Prostate gland (tissue), 2 donors: ENCODE measurements at regions not wholly inside any gene's neighbourhood (a gene's known extent, or its start where the extent isn't known, plus 50 kb on each side); places are given as distances from the start of the nearest gene placed in this dataset.
"Not testable (repeated sequence)": the region's sequence is repeated elsewhere in the genome, so short reads cannot be mapped to it uniquely, and the experiment has no call there.

Experiments used
- DNase-seq: peaks from one replicate; pipeline ENCODE4 v3.0.0-alpha.2; 2019; ENCODE audit warnings: low spot score
- H3K27ac ChIP-seq, 2 donors: fragments of 200-600 bp; sonication (generic); 2 replicates each; pipeline ENCODE4 v1.5.1; 2017 to 2019
- H3K27me3 ChIP-seq: fragments of 200-600 bp; sonication (generic); replicated peaks from 2 replicates; pipeline ENCODE4 v1.5.1; 2019; ENCODE audit not compliant: insufficient read depth
- H3K36me3 ChIP-seq, 2 donors: fragments of 200-600 bp; sonication (generic); 1 replicate in 1 of 2; 2 replicates in 1 of 2; pipeline versions ENCODE4 v1.5.1 to v1.8.1; 2017 to 2019
- H3K4me1 ChIP-seq: fragments of 200-600 bp; sonication (generic); replicated peaks from 2 replicates; pipeline ENCODE4 v1.5.1; 2019
- H3K4me3 ChIP-seq, 2 donors: fragments of 200-600 bp; sonication (generic); 2 replicates each; pipeline ENCODE4 v1.5.1; 2017 to 2019
- H3K9me3 ChIP-seq: fragments of 200-600 bp; sonication (generic); 2 replicates; pipeline ENCODE4 v1.5.1; 2017
- CTCF ChIP-seq, 4 experiments: fragments of 200-600 bp in 2 of 4; fragments of 450-650 bp in 2 of 4; sonication (generic) in 2 of 4; IDR thresholded peaks; 1 replicate in 3 of 4; 2 replicates in 1 of 4; pipeline ENCODE4 v1.5.1; 2016 to 2019; ENCODE audit warnings: antibody characterized with exemption in 4 of 4, mild to moderate bottlenecking in 2 of 4, moderate library complexity in 2 of 4
- POLR2A ChIP-seq: fragments of 450-650 bp; IDR thresholded peaks from one replicate; pipeline ENCODE4 v1.6.1; 2016; ENCODE audit warnings: antibody characterized with exemption, mild to moderate bottlenecking
- POLR2AphosphoS5 ChIP-seq: sonication (generic); formaldehyde crosslinking; IDR thresholded peaks from one replicate; pipeline ENCODE4 v1.6.1; 2017; ENCODE audit warnings: antibody characterized with exemption
- WGBS: methylation state at CpG from one replicate; pipeline ENCODE4 v1.1.5; 2018; 5-methylcytosine and 5-hydroxymethylcytosine counted together
- intact Hi-C: fragments of 100-400 bp; cut with DNase I; formaldehyde crosslinking; loops from one replicate; pipeline ENCODE4 v1.14.2; 2022

- intact Hi-C loops, result no loop called here
- H3K4me3 ChIP-seq, result no peak overlapping the region
- H3K4me1 ChIP-seq, result no peaks in the 10 kb centered on the region
- 64% methylated on average over 2 of the region's 2 CpGs for WGBS
- DNase-seq, result no peak
- no peaks in the 10 kb centered on the region for H3K9me3 ChIP-seq
- H3K27ac ChIP-seq, result no peak overlapping the region
- TF ChIP-seq POLR2AphosphoS5 (no peak), CTCF (IDR thresholded peaks at IDR 0.05) (no peak), POLR2A (no peak)
- no peaks in the 10 kb centered on the region for H3K36me3 ChIP-seq
- no peaks in the 10 kb centered on the region for H3K27me3 ChIP-seq
These were observed 240.4 kb upstream of the RAI14 start for GRCh38 chr5:34415559-34416198.

- no peak overlapping the region for H3K27ac ChIP-seq
These were observed 239.6 kb upstream of the RAI14 start for GRCh38 chr5:34416501-34417008.

GRCh38 chr5:34420191-34420590, 235.9 kb upstream of the RAI14 start:
- H3K36me3 ChIP-seq, H3K27me3 ChIP-seq, H3K27ac ChIP-seq, H3K4me1 ChIP-seq, H3K4me3 ChIP-seq, intact Hi-C loops, DNase-seq, H3K9me3 ChIP-seq: not testable (repeated sequence)
- WGBS, result 65% methylated on average over 2 of the region's 2 CpGs

More at GRCh38 chr5:34416501-34417008, 239.6 kb upstream of the RAI14 start:
- no peaks in the 10 kb centered on the region for H3K4me1 ChIP-seq
- intact Hi-C loops, result no loop called here
- H3K27me3 ChIP-seq, result no peaks in the 10 kb centered on the region
- TF ChIP-seq POLR2AphosphoS5 (no peak), POLR2A (no peak)
- H3K36me3 ChIP-seq, result no peaks in the 10 kb centered on the region
- H3K4me3 ChIP-seq, result no peak overlapping the region
- no peaks in the 10 kb centered on the region for H3K9me3 ChIP-seq
- no peak for DNase-seq

- H3K27me3 ChIP-seq, result no peaks in the 10 kb centered on the region
- DNase-seq, result no peak
- H3K36me3 ChIP-seq, result no peaks in the 10 kb centered on the region
- H3K9me3 ChIP-seq, result no peaks in the 10 kb centered on the region
- no peak overlapping the region for H3K4me3 ChIP-seq
- 63% methylated on average over 4 of the region's 4 CpGs for WGBS
- TF ChIP-seq POLR2AphosphoS5, result no peak
- no peak for TF ChIP-seq POLR2A
- no peak for TF ChIP-seq CTCF (IDR thresholded peaks at IDR 0.05)
- intact Hi-C loops, result no loop called here
- H3K4me1 ChIP-seq, result no peaks in the 10 kb centered on the region
- H3K27ac ChIP-seq, result no peak overlapping the region
These were observed 219.2 kb upstream of the RAI14 start for GRCh38 chr5:34436761-34437501.

- Histone ChIP-seq H3K9me3 (no peaks in the 10 kb centered on the region), H3K4me1 (no peaks in the 10 kb centered on the region), H3K36me3 (no peaks in the 10 kb centered on the region), H3K27ac (no peak overlapping the region), H3K27me3 (no peaks in the 10 kb centered on the region), H3K4me3 (no peak overlapping the region)
- no peak for TF ChIP-seq CTCF (IDR thresholded peaks at IDR 0.05)
- no peak for TF ChIP-seq POLR2A
- TF ChIP-seq POLR2AphosphoS5, result no peak
- DNase-seq, result no peak
- intact Hi-C loops, result no loop called here
- WGBS, result 73% methylated on average over 7 of the region's 7 CpGs
These were observed 216.5 kb upstream of the RAI14 start for GRCh38 chr5:34439601-34440000.

GRCh38 chr5:34441767-34442166, 214.4 kb upstream of the RAI14 start:
- H3K36me3 ChIP-seq, H3K4me3 ChIP-seq, H3K27me3 ChIP-seq, H3K4me1 ChIP-seq, H3K9me3 ChIP-seq, DNase-seq, H3K27ac ChIP-seq, intact Hi-C loops: not testable (repeated sequence)
- 87% methylated on average over 1 of the region's 1 CpG for WGBS
